Chondrocyte (in vitro differentiated cells): ENCODE measurements at regions not wholly inside any gene's neighbourhood (a gene's known extent, or its start where the extent isn't known, plus 50 kb on each side); places are given as distances from the start of the nearest gene placed in this dataset.

ENCODE experiments used
- DNase-seq: peaks from one replicate; pipeline ENCODE4 v3.0.0; 2021; ENCODE audit warnings: mixed read lengths, low spot score
- H3K27ac Mint-ChIP-seq: one replicate; pipeline ENCODE4 v1.8.0; 2021; ENCODE audit warnings: mild to moderate bottlenecking, moderate library complexity, mixed read lengths; ENCODE audit not compliant: unreplicated experiment
- H3K27me3 Mint-ChIP-seq: 2 replicates; pipeline ENCODE4 v1.8.0; 2021; ENCODE audit warnings: low read depth, mixed read lengths
- H3K36me3 Mint-ChIP-seq: 2 replicates; pipeline ENCODE4 v1.8.0; 2021; ENCODE audit warnings: low read depth, mixed read lengths
- H3K4me1 Mint-ChIP-seq: 2 replicates; pipeline ENCODE4 v1.8.0; 2021; ENCODE audit warnings: low read depth, mild to moderate bottlenecking, mixed read lengths
- H3K4me3 Mint-ChIP-seq: one replicate; pipeline ENCODE4 v1.8.0; 2021; ENCODE audit warnings: mild to moderate bottlenecking, moderate library complexity, mixed read lengths; ENCODE audit not compliant: unreplicated experiment
- H3K9me3 Mint-ChIP-seq: 2 replicates; pipeline ENCODE4 v1.8.0; 2021; ENCODE audit warnings: low read depth, mixed read lengths
- TF ChIP-seq, protein P1 (sequence below): fragments of 200-600 bp; sonication (generic); IDR thresholded peaks from 2 replicates; pipeline ENCODE4 v1.5.0; 2021; ENCODE audit warnings: antibody characterized with exemption, mild to moderate bottlenecking, moderate library complexity

DNA sequence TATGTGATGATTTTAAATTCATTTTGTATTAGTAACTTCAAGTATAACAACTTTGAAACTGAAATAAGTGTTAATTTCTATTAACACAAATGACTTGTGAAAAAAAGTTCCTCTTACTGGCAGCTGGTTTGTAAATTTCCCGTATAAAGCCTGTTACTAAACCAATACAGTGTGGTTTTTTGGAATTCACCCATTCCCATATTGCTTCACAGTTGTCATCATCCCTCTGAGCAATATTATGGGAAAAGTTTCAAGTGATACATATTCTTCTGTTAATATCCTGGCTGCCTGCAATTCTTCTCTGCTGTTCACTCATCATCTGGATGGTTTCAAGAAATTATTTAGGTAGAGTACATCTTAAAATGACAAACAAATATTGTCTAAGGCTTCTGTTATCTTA is 1185.1 kb upstream of the C9orf72 start:
- Mint-ChIP-seq H3K27ac (no peak overlapping the region), H3K4me1 (no peaks in the 10 kb centered on the region), H3K27me3 (peaks cover 2% of the 10 kb centered on the region), H3K36me3 (no peaks in the 10 kb centered on the region), H3K9me3 (no peaks in the 10 kb centered on the region), H3K4me3 (no peak overlapping the region)
- TF ChIP-seq, protein P1, sequence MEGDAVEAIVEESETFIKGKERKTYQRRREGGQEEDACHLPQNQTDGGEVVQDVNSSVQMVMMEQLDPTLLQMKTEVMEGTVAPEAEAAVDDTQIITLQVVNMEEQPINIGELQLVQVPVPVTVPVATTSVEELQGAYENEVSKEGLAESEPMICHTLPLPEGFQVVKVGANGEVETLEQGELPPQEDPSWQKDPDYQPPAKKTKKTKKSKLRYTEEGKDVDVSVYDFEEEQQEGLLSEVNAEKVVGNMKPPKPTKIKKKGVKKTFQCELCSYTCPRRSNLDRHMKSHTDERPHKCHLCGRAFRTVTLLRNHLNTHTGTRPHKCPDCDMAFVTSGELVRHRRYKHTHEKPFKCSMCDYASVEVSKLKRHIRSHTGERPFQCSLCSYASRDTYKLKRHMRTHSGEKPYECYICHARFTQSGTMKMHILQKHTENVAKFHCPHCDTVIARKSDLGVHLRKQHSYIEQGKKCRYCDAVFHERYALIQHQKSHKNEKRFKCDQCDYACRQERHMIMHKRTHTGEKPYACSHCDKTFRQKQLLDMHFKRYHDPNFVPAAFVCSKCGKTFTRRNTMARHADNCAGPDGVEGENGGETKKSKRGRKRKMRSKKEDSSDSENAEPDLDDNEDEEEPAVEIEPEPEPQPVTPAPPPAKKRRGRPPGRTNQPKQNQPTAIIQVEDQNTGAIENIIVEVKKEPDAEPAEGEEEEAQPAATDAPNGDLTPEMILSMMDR = no peak
- DNase-seq = no peak

DNA sequence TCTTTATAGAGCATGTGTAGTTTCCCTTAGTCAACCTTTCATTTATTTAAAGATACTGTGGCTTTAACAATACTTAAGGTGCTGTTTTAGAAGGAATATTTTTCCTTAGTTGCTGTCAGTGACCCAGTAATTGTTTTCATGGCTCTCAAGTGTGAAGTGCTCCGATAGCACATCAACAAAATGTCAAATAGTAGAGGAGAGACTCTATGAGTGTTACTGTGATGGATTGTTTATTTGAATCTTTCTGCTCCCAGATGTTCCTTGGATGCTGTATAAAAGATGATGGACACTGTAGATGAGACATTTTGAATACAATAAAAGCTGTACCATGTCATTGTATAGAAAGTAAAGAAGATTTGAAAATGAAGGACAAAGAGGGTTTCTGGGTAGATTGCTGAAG is 1185.7 kb upstream of the C9orf72 start:
- Mint-ChIP-seq H3K4me1 (no peaks in the 10 kb centered on the region), H3K4me3 (no peak overlapping the region), H3K36me3 (no peaks in the 10 kb centered on the region), H3K27me3 (peaks cover 5% of the 10 kb centered on the region), H3K9me3 (no peaks in the 10 kb centered on the region), H3K27ac (no peak overlapping the region)
- no peak for DNase-seq
- TF ChIP-seq, protein P1 = no peak

DNA sequence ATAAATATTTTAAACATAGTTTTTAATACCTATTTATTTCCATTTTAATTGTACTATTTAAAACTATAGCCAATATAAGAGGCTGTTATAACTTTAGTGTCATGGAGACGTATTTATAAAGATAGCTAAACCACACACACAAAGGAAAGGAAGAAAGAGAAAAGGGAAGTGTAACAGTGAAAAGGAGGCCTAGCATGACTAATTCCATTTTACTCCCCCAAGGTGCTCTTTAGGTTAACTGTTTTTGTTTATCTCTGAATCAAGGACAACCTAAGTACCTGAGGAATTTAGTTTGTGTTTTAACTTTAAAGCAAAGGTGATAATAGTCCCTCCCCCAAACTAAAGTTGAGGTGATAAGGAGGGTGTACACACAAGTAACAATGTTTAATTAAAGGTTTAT is 1188.9 kb upstream of the C9orf72 start:
- H3K4me1 Mint-ChIP-seq = no peaks in the 10 kb centered on the region
- no peak overlapping the region for H3K27ac Mint-ChIP-seq
- no peaks in the 10 kb centered on the region for H3K9me3 Mint-ChIP-seq
- H3K4me3 Mint-ChIP-seq = no peak overlapping the region
- peaks cover 5% of the 10 kb centered on the region for H3K27me3 Mint-ChIP-seq
- TF ChIP-seq, protein P1 = no peak
- DNase-seq = no peak
- no peaks in the 10 kb centered on the region for H3K36me3 Mint-ChIP-seq

DNA sequence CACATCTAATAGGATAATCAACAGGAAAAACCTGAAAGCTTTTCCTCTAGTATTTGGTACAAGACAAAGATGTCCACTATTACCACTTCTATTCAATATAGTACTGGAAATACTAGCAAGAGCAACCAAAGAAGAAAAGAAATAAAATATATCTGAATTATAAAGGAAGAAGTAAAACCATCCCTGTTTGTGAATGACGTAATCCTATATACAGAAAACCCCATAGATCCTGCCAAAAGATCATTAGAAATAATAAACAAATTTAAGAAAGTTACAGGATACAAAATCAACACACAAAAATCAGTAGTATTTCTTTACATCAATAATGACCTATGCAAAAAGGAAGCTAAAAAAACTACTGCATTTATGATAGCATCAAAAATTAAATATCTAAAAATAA is 1191.3 kb upstream of the C9orf72 start:
- Mint-ChIP-seq H3K36me3 (no peaks in the 10 kb centered on the region), H3K27me3 (peaks cover 5% of the 10 kb centered on the region), H3K4me1 (no peaks in the 10 kb centered on the region), H3K4me3 (no peak overlapping the region), H3K27ac (no peak overlapping the region), H3K9me3 (no peaks in the 10 kb centered on the region)
- TF ChIP-seq, protein P1 = no peak
- no peak for DNase-seq

DNA sequence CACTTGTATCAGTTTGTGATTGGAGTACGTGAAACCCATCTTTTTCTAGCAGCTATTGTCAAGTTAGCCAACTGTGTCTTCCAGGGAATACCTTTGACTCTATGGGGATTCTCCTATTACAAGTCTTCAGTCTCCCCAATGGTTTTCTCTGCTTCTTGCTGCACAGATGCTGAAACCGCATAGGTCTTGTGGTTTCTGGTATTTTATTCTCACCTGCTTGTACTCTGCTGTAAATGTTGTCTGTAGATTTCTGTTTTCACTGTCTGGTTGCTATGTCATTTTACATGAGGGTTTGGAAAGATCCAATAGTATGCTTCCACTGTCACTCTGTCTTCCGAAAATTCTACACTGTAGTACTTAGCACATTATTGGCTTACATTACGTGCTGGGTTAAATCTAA is 1196.9 kb upstream of the C9orf72 start:
- no peaks in the 10 kb centered on the region for H3K36me3 Mint-ChIP-seq
- H3K9me3 Mint-ChIP-seq = no peaks in the 10 kb centered on the region
- H3K27me3 Mint-ChIP-seq = peaks cover 4% of the 10 kb centered on the region

More for the DNA sequence above, 1196.9 kb upstream of the C9orf72 start:
- DNase-seq = no peak
- Mint-ChIP-seq H3K4me3 (no peak overlapping the region), H3K4me1 (no peaks in the 10 kb centered on the region), H3K27ac (no peak overlapping the region)
- TF ChIP-seq, protein P1 = no peak
